Peyer's patch (tissue), 4 donors: ENCODE measurements at regions not wholly inside any gene's neighbourhood (a gene's known extent, or its start where the extent isn't known, plus 50 kb on each side); places are given as distances from the start of the nearest gene placed in this dataset.

ENCODE experiments used
- DNase-seq, 3 donors: peaks; one replicate each; pipeline ENCODE4 v3.0.0-alpha.2; 2017 to 2019
- H3K27ac ChIP-seq, 4 donors: fragments of 200-600 bp; sonication (generic); one replicate each; pipeline ENCODE4 v1.5.1; 2016 to 2019
- H3K27me3 ChIP-seq, 2 donors: fragments of 200-600 bp; sonication (generic); one replicate each; pipeline ENCODE4 v1.5.1; 2019
- H3K36me3 ChIP-seq, 3 donors: fragments of 200-600 bp; sonication (generic); one replicate each; pipeline ENCODE4 v1.5.1; 2016 to 2019
- H3K4me1 ChIP-seq, 4 donors: fragments of 200-600 bp; sonication (generic); one replicate each; pipeline ENCODE4 v1.5.1; 2016 to 2019
- H3K4me3 ChIP-seq, 4 donors: fragments of 200-600 bp; sonication (generic); 1 replicate in 3 of 4; 2 replicates in 1 of 4; pipeline ENCODE4 v1.5.1; 2016 to 2019; ENCODE audit warnings: mild to moderate bottlenecking in 1 of 4
- H3K9me3 ChIP-seq, 4 donors: fragments of 200-600 bp; sonication (generic); one replicate each; pipeline ENCODE4 v1.5.1; 2016 to 2019; ENCODE audit warnings: mild to moderate bottlenecking in 1 of 4
- POLR2A ChIP-seq, 2 donors: fragments of 450-650 bp; IDR thresholded peaks; one replicate each; pipeline ENCODE4 v1.5.1; 2017; ENCODE audit warnings: antibody characterized with exemption in 2 of 2, mild to moderate bottlenecking in 2 of 2, moderate library complexity in 2 of 2
- TF ChIP-seq, protein P1 (sequence below), 6 experiments: fragments of 450-650 bp in 4 of 6; fragments of 200-600 bp in 2 of 6; sonication (generic) in 1 of 6; IDR thresholded peaks; one replicate each; pipeline ENCODE4 v1.5.1; 2017 to 2019; ENCODE audit warnings: antibody characterized with exemption in 6 of 6, mild to moderate bottlenecking in 3 of 6, moderate library complexity in 1 of 6

DNA sequence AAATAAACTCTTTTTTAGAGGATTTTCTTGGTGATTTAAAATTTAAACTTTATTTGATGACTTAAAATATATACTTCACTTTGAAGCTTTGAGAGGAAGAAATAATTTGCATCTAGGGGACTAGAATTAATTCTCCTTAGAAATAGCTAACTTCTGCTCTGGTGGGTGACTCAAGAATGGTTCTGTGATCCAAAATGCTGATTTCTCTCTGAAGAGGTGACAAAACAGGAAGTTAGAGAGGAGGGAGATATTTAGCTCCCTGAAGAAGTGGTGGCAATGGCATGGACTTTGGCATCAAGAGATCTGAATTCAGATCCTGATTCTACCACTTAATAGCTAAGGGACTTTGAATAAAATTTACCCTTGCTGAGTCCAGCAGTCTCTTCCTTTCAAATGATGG lies 125.8 kb upstream of the ATP1B1 start:
- H3K4me3 ChIP-seq = no peak overlapping the region
- no peak for TF ChIP-seq POLR2A (IDR thresholded peaks at IDR 0.05)
- TF ChIP-seq, protein P1, sequence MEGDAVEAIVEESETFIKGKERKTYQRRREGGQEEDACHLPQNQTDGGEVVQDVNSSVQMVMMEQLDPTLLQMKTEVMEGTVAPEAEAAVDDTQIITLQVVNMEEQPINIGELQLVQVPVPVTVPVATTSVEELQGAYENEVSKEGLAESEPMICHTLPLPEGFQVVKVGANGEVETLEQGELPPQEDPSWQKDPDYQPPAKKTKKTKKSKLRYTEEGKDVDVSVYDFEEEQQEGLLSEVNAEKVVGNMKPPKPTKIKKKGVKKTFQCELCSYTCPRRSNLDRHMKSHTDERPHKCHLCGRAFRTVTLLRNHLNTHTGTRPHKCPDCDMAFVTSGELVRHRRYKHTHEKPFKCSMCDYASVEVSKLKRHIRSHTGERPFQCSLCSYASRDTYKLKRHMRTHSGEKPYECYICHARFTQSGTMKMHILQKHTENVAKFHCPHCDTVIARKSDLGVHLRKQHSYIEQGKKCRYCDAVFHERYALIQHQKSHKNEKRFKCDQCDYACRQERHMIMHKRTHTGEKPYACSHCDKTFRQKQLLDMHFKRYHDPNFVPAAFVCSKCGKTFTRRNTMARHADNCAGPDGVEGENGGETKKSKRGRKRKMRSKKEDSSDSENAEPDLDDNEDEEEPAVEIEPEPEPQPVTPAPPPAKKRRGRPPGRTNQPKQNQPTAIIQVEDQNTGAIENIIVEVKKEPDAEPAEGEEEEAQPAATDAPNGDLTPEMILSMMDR (IDR thresholded peaks at IDR 0.05) = no peak
- no peak overlapping the region for H3K27ac ChIP-seq
- H3K36me3 ChIP-seq = no peaks in the 10 kb centered on the region
- H3K9me3 ChIP-seq = no peaks in the 10 kb centered on the region
- DNase-seq = no peak
- H3K27me3 ChIP-seq = no peaks in the 10 kb centered on the region
- no peaks in the 10 kb centered on the region for H3K4me1 ChIP-seq

GRCh38 chr1:168982778-168983177 lies 123.7 kb upstream of the ATP1B1 start:
- Histone ChIP-seq H3K4me3 (no peak overlapping the region), H3K4me1 (no peaks in the 10 kb centered on the region), H3K36me3 (no peaks in the 10 kb centered on the region), H3K27ac (no peak overlapping the region), H3K9me3 (no peaks in the 10 kb centered on the region), H3K27me3 (no peaks in the 10 kb centered on the region)
- no peak for DNase-seq
- TF ChIP-seq, protein P1 (IDR thresholded peaks at IDR 0.05) = no peak
- TF ChIP-seq POLR2A (IDR thresholded peaks at IDR 0.05) = no peak

- Histone ChIP-seq H3K36me3 (no peaks in the 10 kb centered on the region), H3K27ac (no peak overlapping the region), H3K4me3 (no peak overlapping the region), H3K27me3 (no peaks in the 10 kb centered on the region), H3K4me1 (no peaks in the 10 kb centered on the region), H3K9me3 (no peaks in the 10 kb centered on the region)
- no peak for DNase-seq
- TF ChIP-seq, protein P1 (IDR thresholded peaks at IDR 0.05) = no peak
- TF ChIP-seq POLR2A (IDR thresholded peaks at IDR 0.05) = no peak
Observed at GRCh38 chr1:168987330-168987729, 119.2 kb upstream of the ATP1B1 start.

GRCh38 chr1:168987923-168988322 lies 118.6 kb upstream of the ATP1B1 start:
- no peak overlapping the region for H3K4me3 ChIP-seq
- TF ChIP-seq POLR2A (IDR thresholded peaks at IDR 0.05) = no peak
- TF ChIP-seq, protein P1 (IDR thresholded peaks at IDR 0.05) = no peak
- H3K36me3 ChIP-seq = no peaks in the 10 kb centered on the region
- no peaks in the 10 kb centered on the region for H3K4me1 ChIP-seq
- H3K27ac ChIP-seq = no peak overlapping the region
- no peaks in the 10 kb centered on the region for H3K9me3 ChIP-seq
- H3K27me3 ChIP-seq = no peaks in the 10 kb centered on the region
- no peak for DNase-seq

DNA sequence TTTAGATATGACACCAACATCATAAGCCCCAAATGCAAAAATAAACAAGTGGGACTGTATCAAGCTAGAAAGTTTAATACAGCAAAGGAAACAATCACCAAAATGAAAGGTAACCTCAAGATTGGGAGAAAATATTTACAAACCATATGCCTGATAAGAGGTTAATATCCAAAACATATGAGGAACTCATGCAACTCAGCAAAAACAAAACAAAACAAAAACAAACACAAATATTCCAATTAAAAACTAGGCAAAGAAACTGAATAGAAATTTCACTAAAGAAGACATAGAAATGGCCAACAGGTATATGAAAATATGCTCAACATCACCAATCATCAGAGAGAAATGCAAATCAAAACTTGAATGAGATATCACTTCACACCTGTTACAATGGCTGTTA lies 116.5 kb upstream of the ATP1B1 start:
- Histone ChIP-seq H3K36me3 (no peaks in the 10 kb centered on the region), H3K4me1 (no peaks in the 10 kb centered on the region), H3K4me3 (no peak overlapping the region), H3K27me3 (no peaks in the 10 kb centered on the region), H3K9me3 (no peaks in the 10 kb centered on the region), H3K27ac (no peak overlapping the region)
- TF ChIP-seq, protein P1 (IDR thresholded peaks at IDR 0.05) = no peak
- TF ChIP-seq POLR2A (IDR thresholded peaks at IDR 0.05) = no peak
- DNase-seq = no peak
